Type B pancreatic cell (in vitro differentiated cells): ENCODE measurements at regions not wholly inside any gene's neighbourhood (a gene's known extent, or its start where the extent isn't known, plus 50 kb on each side); places are given as distances from the start of the nearest gene placed in this dataset.
"Not testable (repeated sequence)": the region's sequence is repeated elsewhere in the genome, so short reads cannot be mapped to it uniquely, and the experiment has no call there.

Experiments
- DNase-seq: peaks from one replicate; pipeline ENCODE4 v3.0.0; 2021; ENCODE audit warnings: mixed read lengths; ENCODE audit not compliant: unreplicated experiment; ENCODE audit errors: extremely low spot score
- H3K27ac Mint-ChIP-seq: 2 replicates; pipeline ENCODE4 v1.8.0; 2021; ENCODE audit warnings: mild to moderate bottlenecking, mixed read lengths
- H3K27me3 Mint-ChIP-seq: 2 replicates; pipeline ENCODE4 v1.8.0; 2021; ENCODE audit warnings: mixed read lengths
- H3K36me3 Mint-ChIP-seq: 2 replicates; pipeline ENCODE4 v1.8.0; 2021; ENCODE audit warnings: mixed read lengths
- H3K4me1 Mint-ChIP-seq: one replicate; pipeline ENCODE4 v1.8.0; 2021; ENCODE audit warnings: mixed read lengths; ENCODE audit not compliant: unreplicated experiment
- H3K4me3 Mint-ChIP-seq: 2 replicates; pipeline ENCODE4 v1.8.0; 2021; ENCODE audit warnings: mild to moderate bottlenecking, mixed read lengths
- H3K9me3 Mint-ChIP-seq: 2 replicates; pipeline ENCODE4 v1.8.0; 2021; ENCODE audit warnings: mixed read lengths
- TF ChIP-seq, protein P1 (sequence below): fragments of 200-600 bp; sonication (generic); conservative IDR thresholded peaks from 2 replicates; pipeline ENCODE4 v1.5.0; 2021; ENCODE audit warnings: antibody characterized with exemption, mild to moderate bottlenecking

DNA sequence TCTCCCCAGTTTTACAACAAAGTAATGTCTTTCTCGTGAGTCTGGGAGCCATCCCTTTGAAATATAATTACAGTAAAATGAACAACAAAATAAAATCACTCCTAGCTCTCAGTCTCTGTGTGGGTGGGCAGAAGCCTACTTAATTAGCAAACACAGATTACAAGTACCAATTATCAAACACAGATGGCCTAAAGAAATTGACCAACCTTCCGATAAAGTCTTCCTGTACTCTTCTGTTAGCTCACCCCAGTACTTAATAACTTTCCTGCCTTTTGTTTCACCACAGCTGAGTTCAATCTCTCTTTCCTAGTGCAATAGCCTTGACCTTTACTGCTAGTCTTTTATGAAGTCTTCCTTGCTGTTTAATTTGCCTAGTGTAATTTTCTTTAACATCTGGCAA is 719.2 kb upstream of the MBL2 start:
- DNase-seq = no peak
- Mint-ChIP-seq H3K36me3 (peaks cover 3% of the 10 kb centered on the region), H3K27ac (no peak overlapping the region), H3K4me3 (no peak overlapping the region), H3K9me3 (no peaks in the 10 kb centered on the region), H3K4me1 (peaks cover 4% of the 10 kb centered on the region), H3K27me3 (no peaks in the 10 kb centered on the region)
- TF ChIP-seq, protein P1, sequence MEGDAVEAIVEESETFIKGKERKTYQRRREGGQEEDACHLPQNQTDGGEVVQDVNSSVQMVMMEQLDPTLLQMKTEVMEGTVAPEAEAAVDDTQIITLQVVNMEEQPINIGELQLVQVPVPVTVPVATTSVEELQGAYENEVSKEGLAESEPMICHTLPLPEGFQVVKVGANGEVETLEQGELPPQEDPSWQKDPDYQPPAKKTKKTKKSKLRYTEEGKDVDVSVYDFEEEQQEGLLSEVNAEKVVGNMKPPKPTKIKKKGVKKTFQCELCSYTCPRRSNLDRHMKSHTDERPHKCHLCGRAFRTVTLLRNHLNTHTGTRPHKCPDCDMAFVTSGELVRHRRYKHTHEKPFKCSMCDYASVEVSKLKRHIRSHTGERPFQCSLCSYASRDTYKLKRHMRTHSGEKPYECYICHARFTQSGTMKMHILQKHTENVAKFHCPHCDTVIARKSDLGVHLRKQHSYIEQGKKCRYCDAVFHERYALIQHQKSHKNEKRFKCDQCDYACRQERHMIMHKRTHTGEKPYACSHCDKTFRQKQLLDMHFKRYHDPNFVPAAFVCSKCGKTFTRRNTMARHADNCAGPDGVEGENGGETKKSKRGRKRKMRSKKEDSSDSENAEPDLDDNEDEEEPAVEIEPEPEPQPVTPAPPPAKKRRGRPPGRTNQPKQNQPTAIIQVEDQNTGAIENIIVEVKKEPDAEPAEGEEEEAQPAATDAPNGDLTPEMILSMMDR = no peak

DNA sequence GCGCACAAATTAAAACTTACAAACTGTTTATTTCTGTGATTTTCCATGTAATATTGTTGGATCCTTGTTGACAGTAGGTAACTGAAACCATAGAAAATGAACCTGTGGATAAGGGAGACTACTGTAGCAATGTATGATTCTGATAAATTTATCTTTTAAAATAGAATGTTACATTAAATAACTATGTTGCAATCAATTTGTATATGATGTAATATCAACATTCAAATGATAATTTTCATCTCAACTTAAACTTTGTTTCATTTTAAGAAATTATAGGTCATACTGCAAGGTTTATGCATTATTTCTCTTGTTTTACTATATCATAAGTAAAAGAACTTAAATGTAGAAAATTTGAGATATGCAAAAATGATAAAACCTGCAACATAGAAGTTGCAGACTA is 718.0 kb upstream of the MBL2 start:
- H3K4me3 Mint-ChIP-seq = no peak overlapping the region
- peaks cover 3% of the 10 kb centered on the region for H3K36me3 Mint-ChIP-seq

DNA sequence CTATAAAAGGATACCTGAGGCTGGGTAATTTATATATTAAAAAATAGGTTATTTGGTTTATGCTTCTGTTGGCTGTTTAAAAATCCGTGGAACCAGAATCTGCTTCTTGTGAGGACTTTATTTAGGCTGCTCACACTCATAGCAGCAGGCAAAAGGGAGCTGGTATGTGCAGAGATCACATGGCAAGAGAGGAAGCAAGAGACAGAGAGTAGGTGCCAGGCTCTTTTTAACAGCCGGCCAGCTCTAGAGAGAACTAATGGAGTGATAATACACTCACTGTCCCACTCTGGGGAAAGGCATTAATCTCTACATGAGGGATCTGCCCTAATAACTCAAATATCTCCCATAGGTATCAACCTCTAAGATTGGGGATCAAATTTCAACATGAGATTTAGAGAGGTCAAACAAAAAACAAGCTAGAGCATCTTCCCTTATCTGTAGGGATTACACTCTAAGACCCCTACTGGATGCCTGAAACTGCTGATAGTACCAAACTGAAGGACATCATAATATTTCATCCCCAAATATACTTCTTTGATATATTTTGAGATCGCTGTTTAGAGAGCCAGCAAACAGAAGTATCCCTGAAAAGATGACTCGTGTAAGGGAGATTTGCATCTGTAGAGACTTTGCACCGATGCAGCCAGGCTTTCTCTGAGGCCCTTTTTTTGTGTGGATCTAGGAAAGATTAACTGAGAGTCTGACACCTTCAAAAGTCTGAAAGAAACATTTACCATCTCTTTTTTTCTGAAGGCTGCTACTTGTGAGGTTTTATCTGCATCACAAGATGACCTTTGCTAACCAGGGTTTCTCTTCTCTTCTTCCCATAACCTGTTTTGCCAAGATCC is 717.0 kb upstream of the MBL2 start:
- TF ChIP-seq, protein P1 = no peak
- H3K4me1 Mint-ChIP-seq = peaks cover 4% of the 10 kb centered on the region
- no peak for DNase-seq
- no peak overlapping the region for H3K27ac Mint-ChIP-seq
- H3K27me3 Mint-ChIP-seq = no peaks in the 10 kb centered on the region
- H3K9me3 Mint-ChIP-seq = peaks cover 5% of the 10 kb centered on the region
- H3K36me3 Mint-ChIP-seq = peaks cover 3% of the 10 kb centered on the region
- no peak overlapping the region for H3K4me3 Mint-ChIP-seq

More for the DNA sequence above, 718.0 kb upstream of the MBL2 start:
- TF ChIP-seq, protein P1 = no peak
- DNase-seq = no peak
- H3K27me3 Mint-ChIP-seq = no peaks in the 10 kb centered on the region
- peaks cover 4% of the 10 kb centered on the region for H3K4me1 Mint-ChIP-seq
- H3K27ac Mint-ChIP-seq = no peak overlapping the region
- no peaks in the 10 kb centered on the region for H3K9me3 Mint-ChIP-seq

DNA sequence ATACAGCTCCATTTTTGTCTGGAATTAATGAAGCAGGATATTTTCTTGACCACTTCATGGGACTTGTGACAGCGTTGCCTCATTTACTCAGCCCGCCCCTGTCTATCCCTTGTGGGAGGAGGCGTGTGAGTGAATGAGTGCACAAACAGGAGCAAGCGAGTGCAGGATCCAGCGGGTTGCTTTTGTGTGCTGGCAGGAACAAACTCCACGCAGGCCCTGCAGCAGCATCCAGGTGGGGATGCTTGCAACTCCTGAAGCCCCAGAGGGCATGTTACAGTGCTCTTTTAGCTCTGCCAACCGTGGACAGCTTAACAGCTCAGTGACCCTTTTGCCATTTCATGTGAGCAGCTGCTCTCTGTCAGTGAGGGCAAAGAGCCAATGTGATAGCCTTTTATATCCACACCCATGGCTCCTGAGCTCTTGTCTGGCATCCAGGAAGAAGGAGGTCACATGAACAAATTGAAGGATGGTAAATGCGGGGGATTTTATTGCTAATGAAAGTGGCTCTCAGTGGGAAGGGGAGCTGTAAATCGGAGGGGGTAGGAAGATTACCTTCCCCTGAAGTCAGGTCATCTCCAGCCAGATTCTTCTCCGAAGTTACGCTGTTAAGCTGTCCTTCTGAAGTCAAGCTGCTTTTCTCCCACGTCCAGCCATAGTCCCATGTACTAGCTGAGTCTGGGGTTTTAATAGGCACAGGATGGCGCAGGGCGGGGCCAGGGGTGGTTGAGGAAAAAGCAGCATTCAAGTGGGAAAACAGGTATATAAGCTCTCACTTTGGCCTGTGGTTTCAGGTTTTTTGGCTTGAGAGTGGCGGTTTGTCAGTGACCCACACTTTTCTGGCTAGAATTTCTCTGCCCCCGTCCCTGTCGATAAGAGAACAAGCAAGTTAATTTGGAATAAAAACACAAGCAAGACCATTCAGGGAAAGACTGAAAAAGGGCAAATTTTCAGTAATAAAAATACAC is 714.7 kb upstream of the MBL2 start:
- Mint-ChIP-seq H3K9me3 (peaks cover 8% of the 10 kb centered on the region), H3K4me3 (no peak overlapping the region), H3K27ac (no peak overlapping the region), H3K4me1 (peaks cover 4% of the 10 kb centered on the region), H3K36me3 (no peaks in the 10 kb centered on the region), H3K27me3 (no peaks in the 10 kb centered on the region)
- TF ChIP-seq, protein P1 = no peak
- no peak for DNase-seq

DNA sequence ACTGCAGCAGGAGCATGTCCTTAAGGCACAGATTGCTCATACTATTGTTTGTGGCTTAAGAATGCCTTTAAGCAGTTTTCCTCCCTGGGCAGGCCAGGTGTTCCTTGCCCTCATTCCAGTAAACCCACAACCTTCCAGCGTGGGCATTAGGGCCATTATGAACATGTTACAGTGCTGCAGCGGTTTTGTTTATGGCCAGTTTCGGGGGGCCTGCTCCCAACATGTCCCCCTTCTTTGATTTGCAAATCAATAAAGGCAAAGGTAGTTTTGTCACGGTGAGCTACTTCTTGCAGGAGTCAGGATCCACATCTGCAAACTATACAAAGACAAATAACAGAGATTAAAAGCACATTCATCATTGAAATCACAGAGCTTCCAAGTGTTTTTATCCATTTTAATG is 712.8 kb upstream of the MBL2 start:
- H3K9me3 Mint-ChIP-seq, H3K4me1 Mint-ChIP-seq, H3K4me3 Mint-ChIP-seq, DNase-seq, H3K27me3 Mint-ChIP-seq, H3K36me3 Mint-ChIP-seq, H3K27ac Mint-ChIP-seq: not testable (repeated sequence)

DNA sequence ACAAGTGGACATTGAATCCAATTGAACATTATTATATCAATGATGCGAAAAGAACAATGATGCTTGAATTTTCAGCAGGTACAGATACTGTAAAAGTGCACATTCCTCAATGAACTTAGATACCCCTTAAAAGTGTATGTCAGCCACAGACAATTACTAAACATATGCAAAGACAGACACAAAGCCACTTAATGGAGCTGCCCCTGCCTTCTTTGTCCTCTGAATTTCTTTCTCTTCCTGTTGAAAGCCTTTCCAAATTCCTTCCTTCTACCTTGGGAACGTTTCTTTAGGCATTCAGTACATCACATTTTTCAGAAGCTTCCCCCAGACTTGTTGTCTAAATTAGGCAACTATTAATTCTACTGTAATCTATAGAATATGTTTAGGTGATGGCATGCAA is 706.8 kb upstream of the MBL2 start:
- TF ChIP-seq, protein P1 = no peak
- H3K36me3 Mint-ChIP-seq = no peaks in the 10 kb centered on the region
- no peaks in the 10 kb centered on the region for H3K4me1 Mint-ChIP-seq
- H3K27ac Mint-ChIP-seq = no peak overlapping the region
- no peak for DNase-seq
- H3K9me3 Mint-ChIP-seq = peaks cover under 1% of the 10 kb centered on the region
- no peak overlapping the region for H3K4me3 Mint-ChIP-seq
- no peaks in the 10 kb centered on the region for H3K27me3 Mint-ChIP-seq
